NB4 (cell line): ENCODE measurements at regions not wholly inside any gene's neighbourhood (a gene's known extent, or its start where the extent isn't known, plus 50 kb on each side); places are given as distances from the start of the nearest gene placed in this dataset.

Source experiments
- CTCF ChIP-seq: IDR thresholded peaks from one replicate; pipeline ENCODE4 v1.5.1; 2012; ENCODE audit warnings: low read depth, low read length
- MYC ChIP-seq: IDR thresholded peaks from 2 replicates; pipeline ENCODE4 v1.6.1; 2011; ENCODE audit warnings: low read depth, low read length
- POLR2A ChIP-seq: IDR thresholded peaks from 2 replicates; pipeline ENCODE4 v1.6.1; 2011; ENCODE audit warnings: mild to moderate bottlenecking; ENCODE audit not compliant: insufficient read length; ENCODE audit errors: extremely low read depth

- TF ChIP-seq POLR2A (no peak), CTCF (peak; percentile 84), MYC (0 out of 2 replicates have a peak, but pooled peaks have one; percentile 23)
Measured at GRCh38 chr2:53422979-53423378, 344.6 kb upstream of the CHAC2 start.
